HEK293 (cell line): ENCODE measurements at regions not wholly inside any gene's neighbourhood (a gene's known extent, or its start where the extent isn't known, plus 50 kb on each side); places are given as distances from the start of the nearest gene placed in this dataset.

ENCODE experiments used
- CTCF ChIA-PET: fragments of 350-600 bp; formaldehyde crosslinking; extraction: SDS; loops from one replicate; lab custom pipeline; 2021; ENCODE audit warnings: antibody characterized with exemption; lab: Yijun Ruan, JAX
- POLR2A ChIA-PET: fragments of 300-600 bp; formaldehyde crosslinking; extraction: SDS; loops from one replicate; lab custom pipeline; 2020; ENCODE audit warnings: antibody characterized with exemption, inconsistent platforms; lab: Yijun Ruan, JAX
- H3K27ac ChIP-seq: fragments of 200-500 bp; sonication (Bioruptor generic); 2 replicates; pipeline ENCODE4 v1.5.1; 2014; ENCODE audit warnings: low read depth, low read length, control low read depth, inconsistent platforms; ENCODE audit errors: extremely low read depth
- H3K36me3 ChIP-seq, 2 experiments: fragments of 200-500 bp in 1 of 2; sonication (Bioruptor generic) in 1 of 2; 1 replicate in 1 of 2; 2 replicates in 1 of 2; pipeline ENCODE4 v1.5.1; 2014 to 2017; ENCODE audit warnings: inconsistent platforms in 2 of 2, low read length in 2 of 2; ENCODE audit not compliant: control insufficient read depth in 2 of 2, insufficient read depth in 1 of 2
- H3K4me1 ChIP-seq: fragments of 200-500 bp; sonication (Bioruptor generic); 2 replicates; pipeline ENCODE4 v1.5.1; 2014; ENCODE audit warnings: mild to moderate bottlenecking, low read length, inconsistent platforms; ENCODE audit not compliant: control insufficient read depth, insufficient read depth
- H3K4me3 ChIP-seq: 2 replicates; pipeline ENCODE4 v1.5.1; 2011; ENCODE audit warnings: low read depth, mild to moderate bottlenecking, control low read depth, low read length, moderate library complexity
- H3K9me3 ChIP-seq: fragments of 200-500 bp; sonication (Bioruptor generic); 2 replicates; pipeline ENCODE4 v1.5.1; 2014; ENCODE audit warnings: low read depth, low read length, inconsistent platforms; ENCODE audit not compliant: control insufficient read depth, insufficient read depth
- IKZF3 ChIP-seq: fragments of 450-650 bp; IDR thresholded peaks from 2 replicates; pipeline ENCODE4 v1.5.0; 2018; ENCODE audit warnings: missing biosample characterization, mild to moderate bottlenecking, missing genetic modification characterization, moderate library complexity
- MYNN ChIP-seq: fragments of 450-650 bp; formaldehyde crosslinking; IDR thresholded peaks from 2 replicates; pipeline ENCODE4 v1.5.1; 2016; ENCODE audit warnings: missing biosample characterization, missing genetic modification characterization, borderline replicate concordance
- OSR2 ChIP-seq: fragments of 450-650 bp; formaldehyde crosslinking; IDR thresholded peaks from 2 replicates; pipeline ENCODE4 v1.5.1; 2016; ENCODE audit warnings: missing biosample characterization, missing genetic modification characterization
- SETDB1 ChIP-seq: IDR thresholded peaks from one replicate; pipeline ENCODE4 v1.6.1; 2017; ENCODE audit warnings: mild to moderate bottlenecking, low read length, moderate library complexity, mixed read lengths; ENCODE audit not compliant: insufficient read length
- ZBTB17 ChIP-seq: fragments of 450-650 bp; formaldehyde crosslinking; IDR thresholded peaks from 2 replicates; pipeline ENCODE4 v1.5.1; 2016; ENCODE audit warnings: missing biosample characterization, missing genetic modification characterization
- ZBTB21 ChIP-seq: fragments of 450-650 bp; formaldehyde crosslinking; IDR thresholded peaks from 2 replicates; pipeline ENCODE4 v1.5.1; 2017; ENCODE audit warnings: missing biosample characterization, missing genetic modification characterization
- ZFP3 ChIP-seq: fragments of 450-650 bp; formaldehyde crosslinking; IDR thresholded peaks from 2 replicates; pipeline ENCODE4 v1.5.1; 2016; ENCODE audit warnings: low read depth, missing biosample characterization, missing genetic modification characterization
- ZFP41 ChIP-seq: fragments of 450-650 bp; formaldehyde crosslinking; IDR thresholded peaks from 2 replicates; pipeline ENCODE4 v1.5.1; 2016; ENCODE audit warnings: missing biosample characterization, missing genetic modification characterization, borderline replicate concordance
- ZNF114 ChIP-seq: fragments of 450-650 bp; formaldehyde crosslinking; IDR thresholded peaks from 2 replicates; pipeline ENCODE4 v1.5.0; 2017; ENCODE audit warnings: missing biosample characterization, missing genetic modification characterization
- ZNF155 ChIP-seq: fragments of 450-650 bp; formaldehyde crosslinking; IDR thresholded peaks from 2 replicates; pipeline ENCODE4 v1.5.1; 2016; ENCODE audit warnings: missing biosample characterization, missing genetic modification characterization
- ZNF202 ChIP-seq: fragments of 450-650 bp; formaldehyde crosslinking; IDR thresholded peaks from 2 replicates; pipeline ENCODE4 v1.5.1; 2016; ENCODE audit warnings: missing biosample characterization, missing genetic modification characterization, borderline replicate concordance
- ZNF239 ChIP-seq: fragments of 450-650 bp; formaldehyde crosslinking; IDR thresholded peaks from 2 replicates; pipeline ENCODE4 v1.5.1; 2016; ENCODE audit warnings: missing biosample characterization, missing genetic modification characterization
- ZNF24 ChIP-seq: fragments of 450-650 bp; formaldehyde crosslinking; IDR thresholded peaks from 2 replicates; pipeline ENCODE4 v1.5.1; 2016; ENCODE audit warnings: missing biosample characterization, missing genetic modification characterization
- ZNF248 ChIP-seq: fragments of 450-650 bp; formaldehyde crosslinking; IDR thresholded peaks from 2 replicates; pipeline ENCODE4 v1.5.1; 2017; ENCODE audit warnings: missing biosample characterization, missing genetic modification characterization
- ZNF302 ChIP-seq: fragments of 450-650 bp; formaldehyde crosslinking; IDR thresholded peaks from 2 replicates; pipeline ENCODE4 v1.5.1; 2016; ENCODE audit warnings: missing biosample characterization, missing genetic modification characterization, low read depth
- ZNF311 ChIP-seq: fragments of 450-650 bp; formaldehyde crosslinking; IDR thresholded peaks from 2 replicates; pipeline ENCODE4 v1.5.1; 2017; ENCODE audit warnings: missing biosample characterization, missing genetic modification characterization, borderline replicate concordance
- ZNF354C ChIP-seq: fragments of 450-650 bp; formaldehyde crosslinking; IDR thresholded peaks from 2 replicates; pipeline ENCODE4 v1.5.1; 2016; ENCODE audit warnings: missing biosample characterization, missing genetic modification characterization, low read depth, borderline replicate concordance
- ZNF423 ChIP-seq: fragments of 450-650 bp; formaldehyde crosslinking; IDR thresholded peaks from 2 replicates; pipeline ENCODE4 v1.5.1; 2016; ENCODE audit warnings: missing biosample characterization, missing genetic modification characterization
- ZNF433 ChIP-seq: fragments of 450-650 bp; formaldehyde crosslinking; IDR thresholded peaks from 2 replicates; pipeline ENCODE4 v1.5.1; 2016; ENCODE audit warnings: missing biosample characterization, missing genetic modification characterization, low read depth
- ZNF514 ChIP-seq: fragments of 450-650 bp; formaldehyde crosslinking; IDR thresholded peaks from 2 replicates; pipeline ENCODE4 v1.5.1; 2016; ENCODE audit warnings: missing biosample characterization, missing genetic modification characterization
- ZNF610 ChIP-seq: fragments of 450-650 bp; formaldehyde crosslinking; IDR thresholded peaks from 2 replicates; pipeline ENCODE4 v1.5.1; 2016; ENCODE audit warnings: missing biosample characterization, missing genetic modification characterization, borderline replicate concordance
- ZNF624 ChIP-seq: fragments of 450-650 bp; formaldehyde crosslinking; IDR thresholded peaks from 2 replicates; pipeline ENCODE4 v1.5.1; 2017; ENCODE audit warnings: missing biosample characterization, missing genetic modification characterization
- ZNF76 ChIP-seq: fragments of 450-650 bp; formaldehyde crosslinking; IDR thresholded peaks from 2 replicates; pipeline ENCODE4; 2016; ENCODE audit warnings: low read depth, missing biosample characterization, missing genetic modification characterization, borderline replicate concordance
- TF ChIP-seq, protein P1 (sequence below): fragments of 450-650 bp; formaldehyde crosslinking; IDR thresholded peaks from 2 replicates; pipeline ENCODE4 v1.5.1; 2016; ENCODE audit warnings: missing biosample characterization, missing genetic modification characterization
- TF ChIP-seq, protein P2 (sequence below): fragments of 450-650 bp; formaldehyde crosslinking; IDR thresholded peaks from 2 replicates; pipeline ENCODE4 v1.5.1; 2017; ENCODE audit warnings: missing biosample characterization, missing genetic modification characterization
- TF ChIP-seq, protein P3 (sequence below): fragments of 450-650 bp; formaldehyde crosslinking; IDR thresholded peaks from 2 replicates; pipeline ENCODE4 v1.5.1; 2016; ENCODE audit warnings: missing biosample characterization, missing genetic modification characterization, low read depth
- TF ChIP-seq, protein P4 (sequence below): sonication (generic); formaldehyde crosslinking; IDR thresholded peaks from 2 replicates; pipeline ENCODE4 v1.8.1; 2022; ENCODE audit warnings: mild to moderate bottlenecking, moderate library complexity, missing genetic modification reagents
- TF ChIP-seq, protein P5 (sequence below): fragments of 450-650 bp; formaldehyde crosslinking; conservative IDR thresholded peaks from 2 replicates; pipeline ENCODE4 v1.5.1; 2016; ENCODE audit warnings: low read depth, missing biosample characterization, missing genetic modification characterization

DNA sequence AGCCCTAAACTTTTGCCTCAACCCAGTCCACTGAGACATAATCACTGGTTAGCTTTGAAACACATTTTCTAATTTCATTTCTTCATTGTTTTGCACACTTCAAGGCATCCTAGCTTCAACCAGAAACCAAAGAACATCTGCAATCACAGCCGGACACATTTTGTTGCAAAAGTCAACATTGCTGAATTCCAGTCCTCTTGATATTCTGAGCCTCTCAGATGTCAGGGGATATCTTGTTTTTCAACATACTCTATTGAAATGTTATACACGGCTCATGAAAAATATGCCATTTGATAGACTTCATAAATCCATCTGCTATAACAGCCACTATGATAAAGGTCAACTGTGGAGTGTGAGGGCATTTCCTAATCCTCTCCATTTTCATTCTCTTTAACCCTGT, 241.6 kb upstream of the PUDP start:
- H3K36me3 ChIP-seq = no peaks in the 10 kb centered on the region
- no peak for TF ChIP-seq ZNF610 (tag by site-specific recombination)
- no peak for TF ChIP-seq ZFP41 (tag by site-specific recombination)
- TF ChIP-seq ZNF114 (tag by site-specific recombination) = no peak
- TF ChIP-seq MYNN = no peak
- no peak for TF ChIP-seq ZNF202
- TF ChIP-seq ZNF433 (tag by site-specific recombination) = no peak
- TF ChIP-seq ZNF239 (tag by site-specific recombination) = no peak
- no peak for TF ChIP-seq SETDB1
- no peak for TF ChIP-seq ZNF423 (tag by site-specific recombination)
- TF ChIP-seq ZBTB21 (tag by site-specific recombination) = no peak
- TF ChIP-seq ZNF24 (tag by site-specific recombination) = no peak
- TF ChIP-seq, all 188 proteins: peak for 0
- Histone ChIP-seq H3K4me1 (no peaks in the 10 kb centered on the region), H3K4me3 (no peak overlapping the region), H3K9me3 (no peaks in the 10 kb centered on the region), H3K27ac (no peak overlapping the region)
- POLR2A ChIA-PET = no interaction called here
- CTCF ChIA-PET = no interaction called here

DNA sequence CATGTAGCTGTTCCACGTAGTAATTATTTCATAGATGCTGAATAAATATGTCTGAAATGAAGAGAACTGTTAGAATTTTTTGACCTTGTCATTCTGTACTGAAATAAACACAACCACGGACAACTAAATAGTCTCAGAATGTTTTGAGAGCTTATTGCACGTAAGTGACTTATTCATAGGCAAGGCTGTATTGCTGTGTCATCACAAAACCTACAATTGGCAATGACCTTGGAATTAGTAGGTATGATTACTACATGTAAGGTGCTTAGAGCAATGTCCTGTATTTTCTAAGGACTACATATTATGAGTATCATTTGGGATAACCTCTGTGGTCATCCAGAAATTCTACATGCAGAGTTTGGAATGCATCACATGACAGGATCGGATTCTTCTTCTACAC, 237.2 kb upstream of the PUDP start:
- Histone ChIP-seq H3K27ac (no peak overlapping the region), H3K36me3 (no peaks in the 10 kb centered on the region), H3K4me1 (no peaks in the 10 kb centered on the region), H3K9me3 (no peaks in the 10 kb centered on the region), H3K4me3 (no peak overlapping the region)
- no peak for TF ChIP-seq ZNF248 (tag by site-specific recombination)
- no peak for TF ChIP-seq ZFP3 (tag by site-specific recombination)
- no peak for TF ChIP-seq ZNF76 (tag by site-specific recombination)
- no peak for TF ChIP-seq OSR2 (tag by site-specific recombination)
- TF ChIP-seq ZNF354C = no peak
- TF ChIP-seq ZNF311 (tag by site-specific recombination) = no peak
- TF ChIP-seq ZNF624 (tag by site-specific recombination) = no peak
- TF ChIP-seq, protein P1, sequence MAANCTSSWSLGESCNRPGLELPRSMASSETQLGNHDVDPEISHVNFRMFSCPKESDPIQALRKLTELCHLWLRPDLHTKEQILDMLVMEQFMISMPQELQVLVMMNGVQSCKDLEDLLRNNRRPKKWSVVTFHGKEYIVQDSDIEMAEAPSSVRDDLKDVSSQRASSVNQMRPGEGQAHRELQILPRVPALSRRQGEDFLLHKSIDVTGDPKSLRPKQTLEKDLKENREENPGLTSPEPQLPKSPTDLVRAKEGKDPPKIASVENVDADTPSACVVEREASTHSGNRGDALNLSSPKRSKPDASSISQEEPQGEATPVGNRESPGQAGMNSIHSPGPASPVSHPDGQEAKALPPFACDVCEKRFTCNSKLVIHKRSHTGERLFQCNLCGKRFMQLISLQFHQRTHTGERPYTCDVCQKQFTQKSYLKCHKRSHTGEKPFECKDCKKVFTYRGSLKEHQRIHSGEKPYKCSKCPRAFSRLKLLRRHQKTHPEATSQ (tag by site-specific recombination) = no peak
- TF ChIP-seq ZBTB17 (tag by site-specific recombination) = no peak
- TF ChIP-seq IKZF3 (tag by site-specific recombination) = no peak
- TF ChIP-seq, protein P2, sequence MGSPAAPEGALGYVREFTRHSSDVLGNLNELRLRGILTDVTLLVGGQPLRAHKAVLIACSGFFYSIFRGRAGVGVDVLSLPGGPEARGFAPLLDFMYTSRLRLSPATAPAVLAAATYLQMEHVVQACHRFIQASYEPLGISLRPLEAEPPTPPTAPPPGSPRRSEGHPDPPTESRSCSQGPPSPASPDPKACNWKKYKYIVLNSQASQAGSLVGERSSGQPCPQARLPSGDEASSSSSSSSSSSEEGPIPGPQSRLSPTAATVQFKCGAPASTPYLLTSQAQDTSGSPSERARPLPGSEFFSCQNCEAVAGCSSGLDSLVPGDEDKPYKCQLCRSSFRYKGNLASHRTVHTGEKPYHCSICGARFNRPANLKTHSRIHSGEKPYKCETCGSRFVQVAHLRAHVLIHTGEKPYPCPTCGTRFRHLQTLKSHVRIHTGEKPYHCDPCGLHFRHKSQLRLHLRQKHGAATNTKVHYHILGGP = no peak
- TF ChIP-seq, protein P3, sequence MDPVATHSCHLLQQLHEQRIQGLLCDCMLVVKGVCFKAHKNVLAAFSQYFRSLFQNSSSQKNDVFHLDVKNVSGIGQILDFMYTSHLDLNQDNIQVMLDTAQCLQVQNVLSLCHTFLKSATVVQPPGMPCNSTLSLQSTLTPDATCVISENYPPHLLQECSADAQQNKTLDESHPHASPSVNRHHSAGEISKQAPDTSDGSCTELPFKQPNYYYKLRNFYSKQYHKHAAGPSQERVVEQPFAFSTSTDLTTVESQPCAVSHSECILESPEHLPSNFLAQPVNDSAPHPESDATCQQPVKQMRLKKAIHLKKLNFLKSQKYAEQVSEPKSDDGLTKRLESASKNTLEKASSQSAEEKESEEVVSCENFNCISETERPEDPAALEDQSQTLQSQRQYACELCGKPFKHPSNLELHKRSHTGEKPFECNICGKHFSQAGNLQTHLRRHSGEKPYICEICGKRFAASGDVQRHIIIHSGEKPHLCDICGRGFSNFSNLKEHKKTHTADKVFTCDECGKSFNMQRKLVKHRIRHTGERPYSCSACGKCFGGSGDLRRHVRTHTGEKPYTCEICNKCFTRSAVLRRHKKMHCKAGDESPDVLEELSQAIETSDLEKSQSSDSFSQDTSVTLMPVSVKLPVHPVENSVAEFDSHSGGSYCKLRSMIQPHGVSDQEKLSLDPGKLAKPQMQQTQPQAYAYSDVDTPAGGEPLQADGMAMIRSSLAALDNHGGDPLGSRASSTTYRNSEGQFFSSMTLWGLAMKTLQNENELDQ (tag by site-specific recombination) = no peak
- TF ChIP-seq ZNF514 (tag by site-specific recombination) = no peak
- TF ChIP-seq ZNF302 (tag by site-specific recombination) = no peak
- TF ChIP-seq, protein P4, sequence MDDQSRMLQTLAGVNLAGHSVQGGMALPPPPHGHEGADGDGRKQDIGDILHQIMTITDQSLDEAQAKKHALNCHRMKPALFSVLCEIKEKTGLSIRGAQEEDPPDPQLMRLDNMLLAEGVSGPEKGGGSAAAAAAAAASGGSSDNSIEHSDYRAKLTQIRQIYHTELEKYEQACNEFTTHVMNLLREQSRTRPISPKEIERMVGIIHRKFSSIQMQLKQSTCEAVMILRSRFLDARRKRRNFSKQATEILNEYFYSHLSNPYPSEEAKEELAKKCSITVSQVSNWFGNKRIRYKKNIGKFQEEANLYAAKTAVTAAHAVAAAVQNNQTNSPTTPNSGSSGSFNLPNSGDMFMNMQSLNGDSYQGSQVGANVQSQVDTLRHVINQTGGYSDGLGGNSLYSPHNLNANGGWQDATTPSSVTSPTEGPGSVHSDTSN (CRISPR knock-in tag) = no peak
- TF ChIP-seq ZNF155 (tag by site-specific recombination) = no peak
- TF ChIP-seq, protein P5, sequence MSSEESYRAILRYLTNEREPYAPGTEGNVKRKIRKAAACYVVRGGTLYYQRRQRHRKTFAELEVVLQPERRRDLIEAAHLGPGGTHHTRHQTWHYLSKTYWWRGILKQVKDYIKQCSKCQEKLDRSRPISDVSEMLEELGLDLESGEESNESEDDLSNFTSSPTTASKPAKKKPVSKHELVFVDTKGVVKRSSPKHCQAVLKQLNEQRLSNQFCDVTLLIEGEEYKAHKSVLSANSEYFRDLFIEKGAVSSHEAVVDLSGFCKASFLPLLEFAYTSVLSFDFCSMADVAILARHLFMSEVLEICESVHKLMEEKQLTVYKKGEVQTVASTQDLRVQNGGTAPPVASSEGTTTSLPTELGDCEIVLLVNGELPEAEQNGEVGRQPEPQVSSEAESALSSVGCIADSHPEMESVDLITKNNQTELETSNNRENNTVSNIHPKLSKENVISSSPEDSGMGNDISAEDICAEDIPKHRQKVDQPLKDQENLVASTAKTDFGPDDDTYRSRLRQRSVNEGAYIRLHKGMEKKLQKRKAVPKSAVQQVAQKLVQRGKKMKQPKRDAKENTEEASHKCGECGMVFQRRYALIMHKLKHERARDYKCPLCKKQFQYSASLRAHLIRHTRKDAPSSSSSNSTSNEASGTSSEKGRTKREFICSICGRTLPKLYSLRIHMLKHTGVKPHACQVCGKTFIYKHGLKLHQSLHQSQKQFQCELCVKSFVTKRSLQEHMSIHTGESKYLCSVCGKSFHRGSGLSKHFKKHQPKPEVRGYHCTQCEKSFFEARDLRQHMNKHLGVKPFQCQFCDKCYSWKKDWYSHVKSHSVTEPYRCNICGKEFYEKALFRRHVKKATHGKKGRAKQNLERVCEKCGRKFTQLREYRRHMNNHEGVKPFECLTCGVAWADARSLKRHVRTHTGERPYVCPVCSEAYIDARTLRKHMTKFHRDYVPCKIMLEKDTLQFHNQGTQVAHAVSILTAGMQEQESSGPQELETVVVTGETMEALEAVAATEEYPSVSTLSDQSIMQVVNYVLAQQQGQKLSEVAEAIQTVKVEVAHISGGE (tag by site-specific recombination) = no peak
- no peak for TF ChIP-seq MYNN
- ChIA-PET CTCF (interaction anchor here (0.7 kb wide), 1 partner anchor 369 kb away, joined by 3 read pairs; no protein-coding TSS in a partner anchor), POLR2A (no interaction called here)
